Smooth muscle cell (in vitro differentiated cells): ENCODE measurements at regions not wholly inside any gene's neighbourhood (a gene's known extent, or its start where the extent isn't known, plus 50 kb on each side); places are given as distances from the start of the nearest gene placed in this dataset.

Experiments
- DNase-seq: peaks from one replicate; lab custom pipeline; 2025; ENCODE audit not compliant: unreplicated experiment; lab: John Stamatoyannopoulos, UW
- H2AFZ ChIP-seq: fragments of 200-600 bp; sonication (generic); 2 replicates; pipeline ENCODE4 v1.6.0; 2016; ENCODE audit warnings: antibody characterized with exemption, low read depth, mild to moderate bottlenecking
- H3F3A ChIP-seq: fragments of 200-600 bp; sonication (generic); 2 replicates; pipeline ENCODE4 v1.6.0; 2017; ENCODE audit warnings: antibody characterized with exemption, low read depth
- H3K27ac ChIP-seq: fragments of 200-600 bp; sonication (generic); 2 replicates; pipeline ENCODE4 v1.5.1; 2016; ENCODE audit warnings: low read depth, mild to moderate bottlenecking
- H3K27me3 ChIP-seq: fragments of 200-600 bp; sonication (generic); 2 replicates; pipeline ENCODE4 v1.6.1; 2016; ENCODE audit warnings: low read depth, mild to moderate bottlenecking
- H3K36me3 ChIP-seq: fragments of 200-600 bp; sonication (generic); 2 replicates; pipeline ENCODE4 v1.5.1; 2016; ENCODE audit warnings: low read depth
- H3K4me1 ChIP-seq: fragments of 200-600 bp; sonication (generic); 2 replicates; pipeline ENCODE4 v1.5.1; 2016; ENCODE audit warnings: low read depth
- H3K4me2 ChIP-seq: fragments of 200-600 bp; sonication (generic); 2 replicates; pipeline ENCODE4 v1.6.0; 2016; ENCODE audit warnings: mild to moderate bottlenecking
- H3K4me3 ChIP-seq: fragments of 200-600 bp; sonication (generic); 2 replicates; pipeline ENCODE4 v1.5.1; 2016; ENCODE audit warnings: mild to moderate bottlenecking
- H3K79me2 ChIP-seq: fragments of 200-600 bp; sonication (generic); 2 replicates; pipeline ENCODE4 v1.6.0; 2016; ENCODE audit warnings: low read depth, mild to moderate bottlenecking
- H3K9ac ChIP-seq: fragments of 200-600 bp; sonication (generic); 2 replicates; pipeline ENCODE4 v1.6.0; 2016; ENCODE audit warnings: low read depth
- H3K9me3 ChIP-seq: fragments of 200-600 bp; sonication (generic); replicated peaks from 2 replicates; pipeline ENCODE4 v1.5.1; 2016; ENCODE audit warnings: low read depth
- H4K20me1 ChIP-seq: fragments of 200-600 bp; sonication (generic); 2 replicates; pipeline ENCODE4 v1.6.0; 2016; ENCODE audit warnings: low read depth
- WGBS: methylation state at CpG from one replicate; pipeline ENCODE4 v1.1.7; 2016; ENCODE audit warnings: low lambda C conversion rate; 5-methylcytosine and 5-hydroxymethylcytosine counted together
- TF ChIP-seq, protein P1 (sequence below): fragments of 200-600 bp; sonication (generic); IDR thresholded peaks from 2 replicates; pipeline ENCODE4 v1.5.1; 2017; ENCODE audit warnings: borderline replicate concordance, mild to moderate bottlenecking, antibody characterized with exemption; ENCODE audit not compliant: insufficient read depth, poor library complexity, severe bottlenecking

- TF ChIP-seq, protein P1, sequence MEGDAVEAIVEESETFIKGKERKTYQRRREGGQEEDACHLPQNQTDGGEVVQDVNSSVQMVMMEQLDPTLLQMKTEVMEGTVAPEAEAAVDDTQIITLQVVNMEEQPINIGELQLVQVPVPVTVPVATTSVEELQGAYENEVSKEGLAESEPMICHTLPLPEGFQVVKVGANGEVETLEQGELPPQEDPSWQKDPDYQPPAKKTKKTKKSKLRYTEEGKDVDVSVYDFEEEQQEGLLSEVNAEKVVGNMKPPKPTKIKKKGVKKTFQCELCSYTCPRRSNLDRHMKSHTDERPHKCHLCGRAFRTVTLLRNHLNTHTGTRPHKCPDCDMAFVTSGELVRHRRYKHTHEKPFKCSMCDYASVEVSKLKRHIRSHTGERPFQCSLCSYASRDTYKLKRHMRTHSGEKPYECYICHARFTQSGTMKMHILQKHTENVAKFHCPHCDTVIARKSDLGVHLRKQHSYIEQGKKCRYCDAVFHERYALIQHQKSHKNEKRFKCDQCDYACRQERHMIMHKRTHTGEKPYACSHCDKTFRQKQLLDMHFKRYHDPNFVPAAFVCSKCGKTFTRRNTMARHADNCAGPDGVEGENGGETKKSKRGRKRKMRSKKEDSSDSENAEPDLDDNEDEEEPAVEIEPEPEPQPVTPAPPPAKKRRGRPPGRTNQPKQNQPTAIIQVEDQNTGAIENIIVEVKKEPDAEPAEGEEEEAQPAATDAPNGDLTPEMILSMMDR: no peak
- peaks cover 10% of the 10 kb centered on the region for H3K4me1 ChIP-seq
- H2AFZ ChIP-seq: no peak overlapping the region
- no peak for DNase-seq
- no peak overlapping the region for H3K9ac ChIP-seq
- no peaks in the 10 kb centered on the region for H3F3A ChIP-seq
- no peaks in the 10 kb centered on the region for H3K36me3 ChIP-seq
- no peaks in the 10 kb centered on the region for H3K79me2 ChIP-seq
- no peak overlapping the region for H3K27ac ChIP-seq
- H4K20me1 ChIP-seq: no peaks in the 10 kb centered on the region
- peak overlapping the region; percentile 91 for H3K4me2 ChIP-seq
- no peaks in the 10 kb centered on the region for H3K9me3 ChIP-seq
- peak overlapping the region; percentile 38 for H3K4me3 ChIP-seq
- H3K27me3 ChIP-seq: peaks cover 55% of the 10 kb centered on the region
- WGBS: 4% methylated on average over 23 of the region's 27 CpGs
Observed at GRCh38 chr5:175797521-175798038, 73.8 kb upstream of the CPLX2 start.

DNA sequence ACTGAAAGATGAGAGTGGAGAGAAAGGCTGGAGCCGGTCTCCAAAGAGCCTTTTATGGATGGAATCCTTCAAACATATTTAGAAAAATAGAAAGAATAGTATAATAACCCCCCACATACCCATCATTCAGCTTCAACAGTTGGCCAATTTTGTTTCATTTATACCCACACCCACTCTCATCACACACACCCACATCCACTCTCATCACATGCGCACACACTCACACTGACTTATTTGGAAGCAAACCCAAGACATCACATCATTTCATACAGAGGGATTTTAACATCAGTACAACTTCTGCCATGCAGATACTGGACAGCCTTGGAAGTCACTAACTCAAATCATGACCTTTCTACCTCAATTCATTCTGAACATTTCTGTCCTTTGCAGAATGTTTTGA, 72.8 kb upstream of the CPLX2 start:
- H3K27me3 ChIP-seq: peaks cover 44% of the 10 kb centered on the region
- H3K4me2 ChIP-seq: no peak overlapping the region
- H3K27ac ChIP-seq: no peak overlapping the region
- H4K20me1 ChIP-seq: no peaks in the 10 kb centered on the region
- H3F3A ChIP-seq: no peaks in the 10 kb centered on the region
- H3K79me2 ChIP-seq: no peaks in the 10 kb centered on the region
- no peak overlapping the region for H2AFZ ChIP-seq
- TF ChIP-seq, protein P1: no peak
- no peaks in the 10 kb centered on the region for H3K36me3 ChIP-seq
- no peak overlapping the region for H3K9ac ChIP-seq
- no peak for DNase-seq
- WGBS: 100% methylated on average over 2 of the region's 2 CpGs
- H3K4me1 ChIP-seq: peaks cover 10% of the 10 kb centered on the region
- H3K9me3 ChIP-seq: no peaks in the 10 kb centered on the region
- no peak overlapping the region for H3K4me3 ChIP-seq

GRCh38 chr5:175800656-175801081, 70.7 kb upstream of the CPLX2 start:
- Histone ChIP-seq H3K4me3 (no peak overlapping the region), H3K9me3 (no peaks in the 10 kb centered on the region), H3F3A (no peaks in the 10 kb centered on the region), H2AFZ (no peak overlapping the region), H3K4me1 (peaks cover 10% of the 10 kb centered on the region), H3K27ac (no peak overlapping the region), H3K4me2 (no peak overlapping the region), H3K9ac (no peak overlapping the region), H4K20me1 (no peaks in the 10 kb centered on the region), H3K27me3 (peaks cover 32% of the 10 kb centered on the region), H3K36me3 (no peaks in the 10 kb centered on the region), H3K79me2 (no peaks in the 10 kb centered on the region)
- WGBS: 63% methylated on average over 5 of the region's 5 CpGs
- TF ChIP-seq, protein P1: no peak
- DNase-seq: no peak

DNA sequence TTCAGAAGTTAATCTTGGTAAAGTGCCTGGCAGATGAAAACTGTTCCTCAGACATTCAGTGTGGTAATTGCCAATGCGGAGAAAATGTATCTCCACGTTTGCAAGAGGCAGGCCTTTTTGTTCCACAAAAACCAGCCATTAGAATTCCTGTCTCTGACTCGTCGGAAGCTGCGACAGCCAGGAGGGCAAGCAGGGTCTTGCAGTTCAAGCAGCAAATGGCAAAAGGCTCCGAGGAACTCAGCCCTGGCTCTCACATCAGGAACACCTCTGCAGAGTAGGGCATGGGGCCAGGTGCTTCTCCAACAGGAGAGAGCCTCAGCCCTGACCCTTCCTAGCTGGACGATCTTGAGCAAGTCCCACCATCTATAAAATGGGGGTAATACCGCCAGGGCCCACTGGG, 69.0 kb upstream of the CPLX2 start:
- TF ChIP-seq, protein P1: no peak

More for the DNA sequence above, 69.0 kb upstream of the CPLX2 start:
- 67% methylated on average over 8 of the region's 8 CpGs for WGBS
- Histone ChIP-seq H3F3A (no peaks in the 10 kb centered on the region), H3K27ac (no peak overlapping the region), H4K20me1 (no peaks in the 10 kb centered on the region), H3K9ac (no peak overlapping the region), H3K79me2 (no peaks in the 10 kb centered on the region), H3K27me3 (peaks cover 26% of the 10 kb centered on the region), H3K9me3 (no peaks in the 10 kb centered on the region), H3K4me3 (no peak overlapping the region), H3K4me2 (no peak overlapping the region), H2AFZ (no peak overlapping the region), H3K4me1 (peaks cover 7% of the 10 kb centered on the region), H3K36me3 (no peaks in the 10 kb centered on the region)
- DNase-seq: no peak
